RWPE2 (cell line): ENCODE measurements at regions not wholly inside any gene's neighbourhood (a gene's known extent, or its start where the extent isn't known, plus 50 kb on each side); places are given as distances from the start of the nearest gene placed in this dataset.
A peak's percentile ranks its signal among the peaks of the same experiment; 100 is the strongest.

Experiments used
- ATAC-seq: fragments of 200-7000 bp; cut with Tn5 transposase; 3 replicates; pipeline ENCODE4 v1.9.1; 2021; ENCODE audit warnings: low read depth
- DNase-seq: peaks from one replicate; pipeline ENCODE4 v3.0.0-alpha.2; 2020; ENCODE audit warnings: low spot score
- H3K27ac ChIP-seq: fragments of 450-650 bp; 2 replicates; pipeline ENCODE4 v1.5.1; 2017; ENCODE audit warnings: mild to moderate bottlenecking; ENCODE audit not compliant: poor library complexity, severe bottlenecking
- H3K27me3 ChIP-seq: fragments of 250-450 bp; sonication (Bioruptor Pico); 2 replicates; pipeline ENCODE4 v1.5.1; 2021; ENCODE audit warnings: mild to moderate bottlenecking, moderate library complexity; ENCODE audit not compliant: insufficient read depth, poor library complexity, severe bottlenecking
- H3K36me3 ChIP-seq: fragments of 250-450 bp; sonication (Bioruptor Pico); 2 replicates; pipeline ENCODE4 v1.5.1; 2020; ENCODE audit warnings: low read depth, mild to moderate bottlenecking, moderate library complexity
- H3K4me1 ChIP-seq: fragments of 250-450 bp; sonication (Bioruptor Pico); 2 replicates; pipeline ENCODE4 v1.5.1; 2021; ENCODE audit warnings: mild to moderate bottlenecking, moderate library complexity; ENCODE audit not compliant: insufficient read depth, poor library complexity, severe bottlenecking
- H3K4me3 ChIP-seq: fragments of 250-450 bp; sonication (Bioruptor Pico); 2 replicates; pipeline ENCODE4 v1.5.1; 2021; ENCODE audit warnings: mild to moderate bottlenecking, moderate library complexity; ENCODE audit not compliant: severe bottlenecking
- H3K9me3 ChIP-seq: fragments of 250-450 bp; sonication (Bioruptor Pico); 2 replicates; pipeline ENCODE4 v1.5.1; 2021; ENCODE audit warnings: mild to moderate bottlenecking, moderate library complexity; ENCODE audit not compliant: severe bottlenecking
- TF ChIP-seq, protein P1 (sequence below): fragments of 450-650 bp; IDR thresholded peaks from one replicate; pipeline ENCODE4 v1.5.1; 2017; ENCODE audit warnings: mild to moderate bottlenecking, moderate library complexity; ENCODE audit not compliant: poor library complexity, severe bottlenecking

DNA sequence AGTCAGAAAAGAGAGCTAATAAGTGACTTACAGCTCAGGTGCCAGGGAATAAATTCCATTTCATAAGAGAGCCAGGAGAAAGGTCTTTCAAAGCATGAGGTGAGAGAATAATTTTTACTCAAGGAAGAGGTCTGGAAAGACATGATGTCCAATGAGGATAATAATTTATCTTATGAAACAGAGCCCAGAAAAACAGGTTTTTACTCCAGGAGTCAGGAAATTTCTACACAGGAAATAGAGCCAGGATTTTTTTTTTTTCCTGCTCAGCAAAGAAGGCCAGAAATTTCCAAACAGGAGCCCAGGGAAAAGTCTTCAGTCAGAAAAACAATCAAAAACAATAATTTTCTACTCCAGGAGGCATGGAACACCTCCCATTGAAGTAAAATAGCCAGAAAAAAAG is 1185.7 kb upstream of the TSPY4 start:
- TF ChIP-seq, protein P1, sequence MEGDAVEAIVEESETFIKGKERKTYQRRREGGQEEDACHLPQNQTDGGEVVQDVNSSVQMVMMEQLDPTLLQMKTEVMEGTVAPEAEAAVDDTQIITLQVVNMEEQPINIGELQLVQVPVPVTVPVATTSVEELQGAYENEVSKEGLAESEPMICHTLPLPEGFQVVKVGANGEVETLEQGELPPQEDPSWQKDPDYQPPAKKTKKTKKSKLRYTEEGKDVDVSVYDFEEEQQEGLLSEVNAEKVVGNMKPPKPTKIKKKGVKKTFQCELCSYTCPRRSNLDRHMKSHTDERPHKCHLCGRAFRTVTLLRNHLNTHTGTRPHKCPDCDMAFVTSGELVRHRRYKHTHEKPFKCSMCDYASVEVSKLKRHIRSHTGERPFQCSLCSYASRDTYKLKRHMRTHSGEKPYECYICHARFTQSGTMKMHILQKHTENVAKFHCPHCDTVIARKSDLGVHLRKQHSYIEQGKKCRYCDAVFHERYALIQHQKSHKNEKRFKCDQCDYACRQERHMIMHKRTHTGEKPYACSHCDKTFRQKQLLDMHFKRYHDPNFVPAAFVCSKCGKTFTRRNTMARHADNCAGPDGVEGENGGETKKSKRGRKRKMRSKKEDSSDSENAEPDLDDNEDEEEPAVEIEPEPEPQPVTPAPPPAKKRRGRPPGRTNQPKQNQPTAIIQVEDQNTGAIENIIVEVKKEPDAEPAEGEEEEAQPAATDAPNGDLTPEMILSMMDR = no peak
- Histone ChIP-seq H3K27me3 (no peaks in the 10 kb centered on the region), H3K9me3 (no peaks in the 10 kb centered on the region), H3K27ac (no peak overlapping the region), H3K4me1 (no peaks in the 10 kb centered on the region), H3K4me3 (no peak overlapping the region), H3K36me3 (no peaks in the 10 kb centered on the region)
- no peak for ATAC-seq
- no peak for DNase-seq

DNA sequence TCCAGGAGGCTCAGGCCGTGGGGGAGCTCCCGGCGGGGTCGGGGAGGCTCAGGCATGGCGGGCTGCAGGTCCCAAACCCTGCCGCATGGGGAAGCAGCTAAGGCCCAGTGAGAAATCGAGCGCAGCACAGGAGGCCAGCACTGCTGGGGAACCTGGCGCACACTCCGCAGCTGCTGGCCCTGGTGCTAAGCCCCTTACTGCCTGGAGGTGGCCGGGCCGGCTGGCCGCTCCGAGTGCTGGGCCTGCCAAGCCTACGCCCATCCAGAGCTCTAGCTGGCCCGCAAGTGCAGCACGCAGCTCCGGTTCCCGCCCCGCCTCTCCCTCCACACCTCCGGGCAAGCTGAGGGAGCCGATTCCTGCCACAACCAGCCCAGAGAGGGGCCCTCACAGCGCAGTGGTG is 1208.7 kb upstream of the TSPY4 start:
- Histone ChIP-seq H3K36me3 (peaks cover 5% of the 10 kb centered on the region), H3K4me3 (no peak overlapping the region), H3K27ac (no peak overlapping the region), H3K9me3 (no peaks in the 10 kb centered on the region), H3K4me1 (peaks cover 28% of the 10 kb centered on the region), H3K27me3 (no peaks in the 10 kb centered on the region)
- ATAC-seq (no peak), DNase-seq (no peak)
- TF ChIP-seq, protein P1 = no peak

DNA sequence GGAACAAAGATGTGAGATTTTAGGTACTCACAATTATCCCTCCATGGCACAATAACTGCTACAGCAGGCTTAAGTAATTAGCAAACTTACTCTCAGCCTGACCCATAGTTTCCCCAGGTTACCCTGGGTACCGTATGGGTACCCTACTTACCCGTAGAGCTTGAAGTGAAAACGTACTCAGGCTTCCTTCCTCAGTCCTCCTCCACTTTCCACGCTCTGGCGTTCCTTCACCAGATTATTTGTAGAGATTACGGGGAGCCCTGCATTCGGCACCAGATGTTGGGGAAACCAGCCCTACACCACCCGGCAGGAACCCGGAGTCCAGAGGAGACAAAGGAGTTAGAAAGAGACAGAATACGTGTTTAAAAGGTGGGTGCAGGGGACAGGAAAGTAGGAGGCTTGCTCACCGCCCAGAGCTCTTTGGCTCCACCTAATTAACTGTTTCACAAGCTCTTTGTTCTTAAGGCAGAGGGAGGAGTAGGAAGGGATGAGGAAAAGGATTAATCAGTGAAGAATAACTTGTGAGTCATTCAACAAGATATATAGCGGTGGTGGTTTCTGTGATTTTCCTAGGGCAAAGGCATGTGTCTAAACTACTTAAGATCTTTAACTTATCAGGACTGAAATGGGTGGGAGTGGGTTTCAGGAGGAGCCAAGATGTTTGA is 1211.2 kb upstream of the TSPY4 start:
- Histone ChIP-seq H3K27me3 (no peaks in the 10 kb centered on the region), H3K36me3 (peaks cover 10% of the 10 kb centered on the region), H3K9me3 (no peaks in the 10 kb centered on the region), H3K27ac (peak overlapping the region; percentile 70), H3K4me1 (peaks cover 35% of the 10 kb centered on the region), H3K4me3 (peak overlapping the region; percentile 45)
- TF ChIP-seq, protein P1 = no peak
- ATAC-seq = peak; percentile 92
- DNase-seq = peak; percentile 45

DNA sequence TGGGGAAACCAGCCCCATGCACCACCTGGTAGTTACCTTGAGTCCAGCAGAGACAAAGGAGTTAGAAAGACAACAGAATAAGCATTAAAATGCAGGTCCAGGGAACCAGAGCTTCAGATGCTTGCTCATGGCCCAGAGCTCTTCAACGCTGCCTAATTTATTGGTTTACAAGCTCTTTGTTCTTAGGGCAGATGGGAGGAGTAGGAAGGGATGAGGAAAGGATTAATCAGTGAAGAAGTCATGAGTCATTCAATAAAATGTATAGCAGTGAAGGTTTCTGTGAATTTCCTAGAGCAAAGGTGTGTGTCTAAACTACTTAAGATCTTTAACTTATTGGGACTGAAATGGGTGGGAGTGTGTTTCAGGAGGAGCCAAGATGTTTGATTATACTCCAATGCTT is 1210.3 kb upstream of the AMELY start:
- Histone ChIP-seq H3K4me3 (no peak overlapping the region), H3K36me3 (peaks cover 15% of the 10 kb centered on the region), H3K27ac (peak overlapping the region; percentile 73), H3K27me3 (no peaks in the 10 kb centered on the region), H3K4me1 (peaks cover 44% of the 10 kb centered on the region), H3K9me3 (no peaks in the 10 kb centered on the region)
- no peak for DNase-seq
- TF ChIP-seq, protein P1 = no peak
- ATAC-seq = peak; percentile 76

DNA sequence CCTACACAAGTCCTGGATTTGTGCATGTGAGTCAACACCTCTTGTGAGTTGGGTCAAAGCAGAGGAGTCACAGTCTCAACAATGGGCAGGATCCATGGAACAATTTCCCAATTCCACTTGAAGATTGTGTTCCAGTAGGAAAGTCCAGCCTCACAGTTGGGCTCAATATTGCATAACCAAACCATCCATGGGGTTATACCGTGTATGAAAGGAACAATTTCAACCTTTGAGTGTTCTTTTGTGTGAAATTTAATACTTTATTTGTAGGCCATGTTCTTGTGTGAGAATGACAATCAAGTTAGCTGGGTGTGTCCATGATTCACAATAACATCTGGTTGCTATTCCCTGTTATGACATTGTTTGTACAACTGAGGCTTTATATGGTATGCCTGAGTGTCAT is 1182.9 kb upstream of the AMELY start:
- H3K27ac ChIP-seq = peak overlapping the region; percentile 11
- DNase-seq (no peak), ATAC-seq (peak; percentile 71)
- no peak overlapping the region for H3K4me3 ChIP-seq
- H3K9me3 ChIP-seq = no peaks in the 10 kb centered on the region
- no peaks in the 10 kb centered on the region for H3K27me3 ChIP-seq
- H3K4me1 ChIP-seq = peaks cover 9% of the 10 kb centered on the region
- H3K36me3 ChIP-seq = no peaks in the 10 kb centered on the region
- TF ChIP-seq, protein P1 = no peak
